MM.1S (cell line): ENCODE measurements at regions not wholly inside any gene's neighbourhood (a gene's known extent, or its start where the extent isn't known, plus 50 kb on each side); places are given as distances from the start of the nearest gene placed in this dataset.

Source experiments
- CTCF ChIP-seq: fragments of 300-600 bp; sonication (generic); IDR thresholded peaks from 2 replicates; pipeline ENCODE4 v1.5.1; 2016; ENCODE audit warnings: antibody characterized with exemption, low read length, mixed read lengths
- EZH2 ChIP-seq: fragments of 300-600 bp; sonication (generic); optimal IDR thresholded peaks from 2 replicates; pipeline ENCODE3; 2017; ENCODE audit warnings: low read depth, mild to moderate bottlenecking, antibody characterized with exemption, low read length, mixed read lengths

- TF ChIP-seq CTCF, result no peak
- TF ChIP-seq EZH2, result no peak
These were observed 160.9 kb downstream of the QRSL1 start for GRCh38 chr6:106790149-106790770.
